Spleen (tissue), 7 donors: ENCODE measurements at regions not wholly inside any gene's neighbourhood (a gene's known extent, or its start where the extent isn't known, plus 50 kb on each side); places are given as distances from the start of the nearest gene placed in this dataset.

Experiments
- CTCF ChIP-seq, 11 experiments: fragments of 200-600 bp in 7 of 11; fragments of 450-650 bp in 4 of 11; sonication (generic) in 4 of 11; IDR thresholded peaks in 8 of 11; conservative IDR thresholded peaks in 3 of 11; 1 replicate in 7 of 11; 2 replicates in 4 of 11; pipeline versions ENCODE4 v1.4.0 to v1.8.0; 2016 to 2021; ENCODE audit warnings: antibody characterized with exemption in 11 of 11, inconsistent platforms in 4 of 11, mild to moderate bottlenecking in 1 of 11
- POLR2A ChIP-seq, 3 donors: fragments of 450-650 bp; IDR thresholded peaks; one replicate each; pipeline ENCODE4 v1.5.1; 2017; ENCODE audit warnings: antibody characterized with exemption in 3 of 3, mild to moderate bottlenecking in 1 of 3
- POLR2AphosphoS5 ChIP-seq, 3 donors: sonication (generic); formaldehyde crosslinking; IDR thresholded peaks; one replicate each; pipeline ENCODE4 v1.5.1; 2017; ENCODE audit warnings: antibody characterized with exemption in 3 of 3
- donor health status: DM: no; HTN: no; CAD: no; lungs with moderate emphysema.
- donor health status: DM: no; HTN: no; CAD: no.
- donor health status: DM: no; HTN: no; CAD: no.

DNA sequence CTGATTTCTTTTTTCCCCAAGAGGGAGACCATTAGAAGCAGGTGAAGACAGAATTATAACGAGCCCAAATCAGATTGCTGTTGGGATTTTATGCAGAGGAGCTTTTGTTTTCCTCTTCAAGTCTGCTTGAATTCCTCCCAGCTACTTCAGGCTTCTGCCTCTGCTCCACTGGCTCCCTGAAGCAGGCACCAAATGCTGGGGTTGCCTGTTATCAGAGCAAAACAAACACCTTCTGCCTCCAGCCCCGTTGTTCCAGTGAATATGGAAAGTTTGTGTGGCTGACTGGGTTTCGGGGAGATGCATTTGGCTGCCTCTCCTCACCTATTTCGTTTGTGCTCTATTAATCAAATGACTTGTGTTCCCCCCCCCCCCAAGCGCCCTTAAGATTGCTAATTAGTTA lies 209.2 kb downstream of the URB2 start:
- TF ChIP-seq CTCF (IDR thresholded peaks at IDR 0.05 in 8 of 11, conservative IDR thresholded peaks at IDR 0.05 in 3 of 11), result no peak
- TF ChIP-seq POLR2AphosphoS5 (IDR thresholded peaks at IDR 0.05), result no peak
- TF ChIP-seq POLR2A (IDR thresholded peaks at IDR 0.05), result no peak
